ENCODE measurements at regions not wholly inside any gene's neighbourhood (a gene's known extent, or its start where the extent isn't known, plus 50 kb on each side); places are given as distances from the start of the nearest gene placed in this dataset.

- no peak for TF ChIP-seq CTCF (conservative IDR thresholded peaks at IDR 0.05)
- DNase-seq (ENCODE audit: extremely low spot score, unreplicated experiment) = no peak
- H3K27me3 Mint-ChIP-seq = no peaks in the 10 kb centered on the region
- H3K36me3 Mint-ChIP-seq = no peaks in the 10 kb centered on the region
- no peak overlapping the region for H3K27ac Mint-ChIP-seq
- H3K4me3 Mint-ChIP-seq = no peak overlapping the region
- H3K4me1 Mint-ChIP-seq (ENCODE audit: unreplicated experiment) = no peaks in the 10 kb centered on the region
- no peaks in the 10 kb centered on the region for H3K9me3 Mint-ChIP-seq
Measured at GRCh38 chr7:20895563-20895962, 108.9 kb upstream of the SP8 start.

- TF ChIP-seq CTCF (conservative IDR thresholded peaks at IDR 0.05) = no peak
- DNase-seq (ENCODE audit: extremely low spot score, unreplicated experiment) = no peak
- H3K36me3 Mint-ChIP-seq = no peaks in the 10 kb centered on the region
Measured at GRCh38 chr7:20896996-20897395, 110.3 kb upstream of the SP8 start.

GRCh38 chr7:20906801-20907453 is 120.2 kb upstream of the SP8 start:
- Mint-ChIP-seq H3K36me3 (no peaks in the 10 kb centered on the region), H3K9me3 (no peaks in the 10 kb centered on the region), H3K27me3 (no peaks in the 10 kb centered on the region), H3K4me1 (ENCODE audit: unreplicated experiment) (peaks cover 4% of the 10 kb centered on the region), H3K4me3 (no peak overlapping the region), H3K27ac (no peak overlapping the region)
- DNase-seq (ENCODE audit: extremely low spot score, unreplicated experiment) = no peak
- no peak for TF ChIP-seq CTCF (conservative IDR thresholded peaks at IDR 0.05)

More at GRCh38 chr7:20896996-20897395, 110.3 kb upstream of the SP8 start:
- H3K4me1 Mint-ChIP-seq (ENCODE audit: unreplicated experiment) = no peaks in the 10 kb centered on the region
- no peak overlapping the region for H3K27ac Mint-ChIP-seq
- no peak overlapping the region for H3K4me3 Mint-ChIP-seq
- H3K9me3 Mint-ChIP-seq = peaks cover 7% of the 10 kb centered on the region
- H3K27me3 Mint-ChIP-seq = no peaks in the 10 kb centered on the region

GRCh38 chr7:20911081-20911480 is 124.4 kb upstream of the SP8 start:
- no peak for TF ChIP-seq CTCF (conservative IDR thresholded peaks at IDR 0.05)
- Mint-ChIP-seq H3K27ac (no peak overlapping the region), H3K9me3 (no peaks in the 10 kb centered on the region), H3K36me3 (no peaks in the 10 kb centered on the region), H3K4me1 (ENCODE audit: unreplicated experiment) (peaks cover 4% of the 10 kb centered on the region), H3K4me3 (no peak overlapping the region), H3K27me3 (peaks cover 4% of the 10 kb centered on the region)
- no peak for DNase-seq (ENCODE audit: extremely low spot score, unreplicated experiment)

- DNase-seq (ENCODE audit: extremely low spot score, unreplicated experiment) = no peak
- H3K4me1 Mint-ChIP-seq (ENCODE audit: unreplicated experiment) = no peaks in the 10 kb centered on the region
- H3K4me3 Mint-ChIP-seq = no peak overlapping the region
- H3K27me3 Mint-ChIP-seq = peaks cover 11% of the 10 kb centered on the region
- no peaks in the 10 kb centered on the region for H3K9me3 Mint-ChIP-seq
- no peak for TF ChIP-seq CTCF (conservative IDR thresholded peaks at IDR 0.05)
- H3K27ac Mint-ChIP-seq = no peak overlapping the region
- no peaks in the 10 kb centered on the region for H3K36me3 Mint-ChIP-seq
Measured at GRCh38 chr7:20913853-20914252, 127.2 kb upstream of the SP8 start.

- DNase-seq (ENCODE audit: extremely low spot score, unreplicated experiment) = no peak
- no peak for TF ChIP-seq CTCF (conservative IDR thresholded peaks at IDR 0.05)
- Mint-ChIP-seq H3K27me3 (peaks cover 11% of the 10 kb centered on the region), H3K9me3 (no peaks in the 10 kb centered on the region), H3K27ac (no peak overlapping the region), H3K36me3 (no peaks in the 10 kb centered on the region), H3K4me1 (ENCODE audit: unreplicated experiment) (no peaks in the 10 kb centered on the region), H3K4me3 (no peak overlapping the region)
Measured at GRCh38 chr7:20916311-20916710, 129.6 kb upstream of the SP8 start.
